A549 (cell line): ENCODE measurements at regions not wholly inside any gene's neighbourhood (a gene's known extent, or its start where the extent isn't known, plus 50 kb on each side); places are given as distances from the start of the nearest gene placed in this dataset.

ENCODE experiments used
- BHLHE40 ChIP-seq: IDR thresholded peaks from 2 replicates; pipeline ENCODE4 v1.6.1; 2012; ENCODE audit warnings: low read depth, low read length, inconsistent platforms
- HOXB5 ChIP-seq: fragments of 250-450 bp; sonication (Bioruptor Pico); IDR thresholded peaks from 2 replicates; pipeline ENCODE4 v1.5.0; 2020; ENCODE audit warnings: mild to moderate bottlenecking, moderate library complexity
- KDM1A ChIP-seq: fragments of 200-600 bp; sonication (generic); IDR thresholded peaks from 2 replicates; pipeline ENCODE4 v1.6.1; 2016; ENCODE audit warnings: low read depth, mild to moderate bottlenecking
- KDM5A ChIP-seq: fragments of 200-600 bp; sonication (generic); IDR thresholded peaks from 2 replicates; pipeline ENCODE4 v1.6.1; 2016; ENCODE audit warnings: antibody characterized with exemption, mild to moderate bottlenecking
- MAFK ChIP-seq: fragments of 450-650 bp; IDR thresholded peaks from 2 replicates; pipeline ENCODE4 v1.6.1; 2014; ENCODE audit not compliant: partially characterized antibody
- MAZ ChIP-seq: fragments of 150-350 bp; IDR thresholded peaks from 2 replicates; pipeline ENCODE4 v1.6.1; 2014; ENCODE audit warnings: antibody characterized with exemption, low read depth, low read length, borderline replicate concordance
- RFX5 ChIP-seq: fragments of 450-650 bp; IDR thresholded peaks from 2 replicates; pipeline ENCODE4 v1.7.1; 2014; ENCODE audit warnings: antibody characterized with exemption, mild to moderate bottlenecking, moderate library complexity
- TF ChIP-seq, protein P1 (sequence below): fragments of >200 bp; sonication (Bioruptor Twin); formaldehyde crosslinking; IDR thresholded peaks from 3 replicates; pipeline ENCODE4 v1.5.1; 2016
- TF ChIP-seq, protein P2 (sequence below): fragments of 200-600 bp; sonication (generic); IDR thresholded peaks from 2 replicates; pipeline ENCODE4 v1.6.1; 2016; ENCODE audit warnings: antibody characterized with exemption, mild to moderate bottlenecking, moderate library complexity

GRCh38 chr9:106704056-106704615, 158.8 kb upstream of the ZNF462 start:
- TF ChIP-seq, protein P1, sequence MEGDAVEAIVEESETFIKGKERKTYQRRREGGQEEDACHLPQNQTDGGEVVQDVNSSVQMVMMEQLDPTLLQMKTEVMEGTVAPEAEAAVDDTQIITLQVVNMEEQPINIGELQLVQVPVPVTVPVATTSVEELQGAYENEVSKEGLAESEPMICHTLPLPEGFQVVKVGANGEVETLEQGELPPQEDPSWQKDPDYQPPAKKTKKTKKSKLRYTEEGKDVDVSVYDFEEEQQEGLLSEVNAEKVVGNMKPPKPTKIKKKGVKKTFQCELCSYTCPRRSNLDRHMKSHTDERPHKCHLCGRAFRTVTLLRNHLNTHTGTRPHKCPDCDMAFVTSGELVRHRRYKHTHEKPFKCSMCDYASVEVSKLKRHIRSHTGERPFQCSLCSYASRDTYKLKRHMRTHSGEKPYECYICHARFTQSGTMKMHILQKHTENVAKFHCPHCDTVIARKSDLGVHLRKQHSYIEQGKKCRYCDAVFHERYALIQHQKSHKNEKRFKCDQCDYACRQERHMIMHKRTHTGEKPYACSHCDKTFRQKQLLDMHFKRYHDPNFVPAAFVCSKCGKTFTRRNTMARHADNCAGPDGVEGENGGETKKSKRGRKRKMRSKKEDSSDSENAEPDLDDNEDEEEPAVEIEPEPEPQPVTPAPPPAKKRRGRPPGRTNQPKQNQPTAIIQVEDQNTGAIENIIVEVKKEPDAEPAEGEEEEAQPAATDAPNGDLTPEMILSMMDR = no peak
- TF ChIP-seq, protein P2, sequence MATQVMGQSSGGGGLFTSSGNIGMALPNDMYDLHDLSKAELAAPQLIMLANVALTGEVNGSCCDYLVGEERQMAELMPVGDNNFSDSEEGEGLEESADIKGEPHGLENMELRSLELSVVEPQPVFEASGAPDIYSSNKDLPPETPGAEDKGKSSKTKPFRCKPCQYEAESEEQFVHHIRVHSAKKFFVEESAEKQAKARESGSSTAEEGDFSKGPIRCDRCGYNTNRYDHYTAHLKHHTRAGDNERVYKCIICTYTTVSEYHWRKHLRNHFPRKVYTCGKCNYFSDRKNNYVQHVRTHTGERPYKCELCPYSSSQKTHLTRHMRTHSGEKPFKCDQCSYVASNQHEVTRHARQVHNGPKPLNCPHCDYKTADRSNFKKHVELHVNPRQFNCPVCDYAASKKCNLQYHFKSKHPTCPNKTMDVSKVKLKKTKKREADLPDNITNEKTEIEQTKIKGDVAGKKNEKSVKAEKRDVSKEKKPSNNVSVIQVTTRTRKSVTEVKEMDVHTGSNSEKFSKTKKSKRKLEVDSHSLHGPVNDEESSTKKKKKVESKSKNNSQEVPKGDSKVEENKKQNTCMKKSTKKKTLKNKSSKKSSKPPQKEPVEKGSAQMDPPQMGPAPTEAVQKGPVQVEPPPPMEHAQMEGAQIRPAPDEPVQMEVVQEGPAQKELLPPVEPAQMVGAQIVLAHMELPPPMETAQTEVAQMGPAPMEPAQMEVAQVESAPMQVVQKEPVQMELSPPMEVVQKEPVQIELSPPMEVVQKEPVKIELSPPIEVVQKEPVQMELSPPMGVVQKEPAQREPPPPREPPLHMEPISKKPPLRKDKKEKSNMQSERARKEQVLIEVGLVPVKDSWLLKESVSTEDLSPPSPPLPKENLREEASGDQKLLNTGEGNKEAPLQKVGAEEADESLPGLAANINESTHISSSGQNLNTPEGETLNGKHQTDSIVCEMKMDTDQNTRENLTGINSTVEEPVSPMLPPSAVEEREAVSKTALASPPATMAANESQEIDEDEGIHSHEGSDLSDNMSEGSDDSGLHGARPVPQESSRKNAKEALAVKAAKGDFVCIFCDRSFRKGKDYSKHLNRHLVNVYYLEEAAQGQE = no peak
- TF ChIP-seq HOXB5 (CRISPR knock-in tag) (no peak), RFX5 (no peak), KDM1A (no peak), MAZ (no peak), KDM5A (no peak), MAFK (no peak), BHLHE40 (no peak)
